Stimulated activated CD4-positive, alpha-beta T cell treated with anti-CD3 and anti-CD28 coated beads, Interleukin-12 subunit alpha, Interleukin-12 subunit beta, amount 100 ng/mL, for 48 hours (primary cell): ENCODE measurements at regions not wholly inside any gene's neighbourhood (a gene's known extent, or its start where the extent isn't known, plus 50 kb on each side); places are given as distances from the start of the nearest gene placed in this dataset.

Experiments used
- DNase-seq, 3 donors: peaks; one replicate each; pipeline ENCODE4 v3.0.0-alpha.2; 2020; ENCODE audit warnings: low read depth in 2 of 3, low spot score in 1 of 3

GRCh38 chr2:67701011-67701410 lies 303.9 kb downstream of the ETAA1 start:
- no peak for DNase-seq

DNA sequence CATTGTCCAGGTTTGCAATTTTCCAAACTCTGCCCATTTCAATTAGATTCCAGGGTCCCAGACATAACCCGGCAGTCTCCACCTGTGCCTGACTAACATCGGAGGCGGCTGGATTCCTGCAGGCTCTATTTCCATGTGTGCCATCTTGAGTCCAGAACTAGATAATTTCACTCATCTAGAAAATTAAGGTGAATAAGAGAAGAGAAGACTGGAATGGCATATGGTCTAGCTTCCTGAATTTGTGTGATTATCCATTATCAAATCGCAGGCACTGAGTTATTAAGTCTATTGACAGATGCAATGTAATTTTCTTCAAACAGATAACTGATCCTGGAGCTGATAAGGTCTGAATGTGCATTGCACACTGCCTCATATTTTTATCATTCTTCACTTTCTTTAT lies 305.2 kb downstream of the ETAA1 start:
- DNase-seq, result no peak

- DNase-seq, result no peak
These were observed 305.8 kb downstream of the ETAA1 start for GRCh38 chr2:67702937-67703336.

DNA sequence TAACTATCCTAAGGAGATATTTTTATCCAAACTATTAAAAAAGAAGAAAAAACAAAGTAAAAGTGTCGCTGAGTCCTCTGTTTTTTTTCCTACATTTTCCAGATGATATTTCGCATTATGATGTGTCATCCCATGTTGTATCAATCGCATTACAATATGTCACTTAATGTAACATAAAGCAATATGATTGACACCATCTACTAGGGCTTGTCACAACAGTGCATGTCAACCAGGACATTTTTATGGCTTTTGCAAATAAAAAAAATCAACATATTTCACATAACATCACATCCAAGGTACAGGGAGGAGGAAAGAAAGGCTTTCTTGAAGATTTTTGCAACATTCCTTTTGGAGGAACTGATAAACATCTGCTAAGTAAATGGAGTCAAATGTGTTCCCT lies 308.9 kb downstream of the ETAA1 start:
- no peak for DNase-seq

DNA sequence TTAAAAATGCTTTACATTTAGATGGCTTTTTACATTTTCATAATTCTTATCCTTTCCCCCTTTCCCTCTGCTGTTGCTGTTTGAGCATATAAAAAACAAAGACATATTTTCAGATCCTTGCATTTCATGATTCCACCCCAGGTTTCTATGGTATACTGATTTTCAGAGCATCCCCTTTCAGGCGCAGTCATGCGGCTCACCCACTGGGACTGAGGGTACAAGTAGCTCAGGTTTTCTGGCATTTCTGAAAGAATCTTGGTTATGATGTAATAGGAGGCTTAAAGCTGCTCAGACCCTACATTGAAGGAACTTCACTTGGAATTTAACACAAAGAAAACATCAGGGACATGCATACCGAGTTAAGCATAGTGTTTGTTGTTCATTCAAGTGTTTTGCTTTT lies 310.8 kb downstream of the ETAA1 start:
- no peak for DNase-seq

GRCh38 chr2:67709835-67710234 lies 312.7 kb downstream of the ETAA1 start:
- DNase-seq, result no peak

- DNase-seq, result no peak
These were observed 315.4 kb downstream of the ETAA1 start for GRCh38 chr2:67712484-67712883.

GRCh38 chr2:67713376-67713775 lies 316.2 kb downstream of the ETAA1 start:
- no peak for DNase-seq

DNA sequence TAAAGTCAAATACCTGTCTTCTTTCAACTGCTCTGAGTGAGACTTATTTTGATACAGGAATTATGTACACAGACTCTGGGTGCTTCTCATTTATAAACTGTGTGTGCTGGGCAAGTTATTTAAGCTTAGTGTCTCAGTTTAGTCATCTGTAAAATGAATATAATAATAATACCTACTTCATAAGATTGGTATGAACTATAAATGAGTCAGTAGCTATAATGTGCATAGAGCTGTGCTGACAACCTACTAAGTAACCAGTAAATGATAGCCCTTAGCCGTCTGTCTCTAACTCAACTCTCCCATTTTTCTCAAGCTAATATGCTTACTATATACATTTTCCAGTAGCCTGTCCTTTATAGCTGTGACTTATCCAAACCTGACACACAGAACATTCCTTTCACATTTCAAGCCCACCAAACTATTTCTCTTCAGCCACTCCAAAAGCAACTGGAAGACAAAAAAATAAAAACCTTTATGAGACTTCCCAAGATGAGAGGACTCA lies 319.8 kb downstream of the ETAA1 start:
- DNase-seq, result no peak

GRCh38 chr2:67717692-67718091 lies 320.6 kb downstream of the ETAA1 start:
- no peak for DNase-seq

- no peak for DNase-seq
These were observed 322.2 kb downstream of the ETAA1 start for GRCh38 chr2:67719351-67719750.

- DNase-seq, result no peak
These were observed 324.4 kb downstream of the ETAA1 start for GRCh38 chr2:67721516-67721915.

DNA sequence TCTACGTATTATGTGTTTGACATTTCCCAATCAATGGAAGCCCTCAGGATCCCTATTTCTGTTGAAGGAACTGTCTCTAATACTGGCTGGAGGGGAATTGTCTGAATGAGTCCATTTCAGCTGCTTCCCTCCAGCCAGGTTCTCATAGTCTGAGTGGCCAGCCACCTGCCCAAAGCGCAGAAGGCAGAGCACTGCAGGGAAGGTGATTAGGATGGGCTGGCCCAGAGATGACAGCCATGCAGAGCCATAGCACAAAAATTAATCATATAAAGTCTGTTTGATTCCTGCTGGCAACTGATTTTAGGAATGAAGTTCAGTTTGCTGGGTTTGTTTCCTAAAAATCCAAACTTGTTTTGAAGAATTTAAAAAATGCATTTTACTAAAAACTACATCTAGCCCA lies 327.1 kb downstream of the ETAA1 start:
- DNase-seq, result no peak

GRCh38 chr2:67725731-67726130 lies 328.6 kb downstream of the ETAA1 start:
- DNase-seq, result no peak

GRCh38 chr2:67726416-67726815 lies 329.3 kb downstream of the ETAA1 start:
- DNase-seq, result no peak

- DNase-seq, result no peak
These were observed 330.0 kb downstream of the ETAA1 start for GRCh38 chr2:67727131-67727530.

DNA sequence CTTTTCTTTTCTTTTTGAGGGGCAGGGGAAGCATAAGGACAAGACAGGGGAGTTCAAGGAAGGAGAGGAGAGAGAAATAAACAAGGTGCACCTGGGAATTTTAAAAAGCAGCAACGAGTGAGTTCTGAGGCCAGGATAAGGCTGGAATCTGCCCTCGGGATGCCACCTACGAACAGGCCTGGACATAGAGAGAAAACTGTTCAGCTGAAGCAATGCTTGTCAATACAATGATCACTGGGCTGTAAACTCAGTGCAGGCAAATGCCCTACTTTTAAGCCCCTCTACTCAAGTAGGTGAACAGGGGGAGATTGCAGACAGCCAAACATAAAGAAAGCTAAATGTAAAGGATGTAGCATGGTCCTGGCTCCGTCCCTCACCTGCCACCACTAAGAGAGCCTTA lies 330.5 kb downstream of the ETAA1 start:
- no peak for DNase-seq

DNA sequence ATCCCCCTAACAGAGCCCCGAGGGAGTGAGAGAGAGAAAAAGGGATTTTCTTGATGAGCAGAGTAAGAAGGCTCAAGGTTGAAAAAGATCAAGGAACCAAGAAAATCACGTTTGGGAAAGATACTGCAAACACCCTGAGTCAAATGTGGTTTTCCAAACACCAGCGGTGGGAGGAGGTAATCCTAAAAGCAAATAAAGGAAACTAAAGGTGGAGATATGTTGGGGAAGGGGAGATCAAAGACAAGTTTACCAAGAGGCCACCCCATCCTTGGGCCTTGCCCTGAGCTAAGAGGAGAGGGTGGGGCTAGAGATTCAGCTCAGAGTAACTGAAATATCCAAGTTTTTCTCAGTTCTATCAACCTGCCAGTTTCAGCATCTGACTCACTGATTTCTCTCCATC lies 332.3 kb downstream of the ETAA1 start:
- no peak for DNase-seq

GRCh38 chr2:67733517-67733916 lies 329.3 kb downstream of the C1D start:
- DNase-seq, result no peak

GRCh38 chr2:67752199-67752598 lies 310.6 kb downstream of the C1D start:
- DNase-seq, result no peak

- no peak for DNase-seq
These were observed 309.8 kb downstream of the C1D start for GRCh38 chr2:67752969-67753368.

GRCh38 chr2:67755156-67755882 lies 307.5 kb downstream of the C1D start:
- DNase-seq, result no peak

DNA sequence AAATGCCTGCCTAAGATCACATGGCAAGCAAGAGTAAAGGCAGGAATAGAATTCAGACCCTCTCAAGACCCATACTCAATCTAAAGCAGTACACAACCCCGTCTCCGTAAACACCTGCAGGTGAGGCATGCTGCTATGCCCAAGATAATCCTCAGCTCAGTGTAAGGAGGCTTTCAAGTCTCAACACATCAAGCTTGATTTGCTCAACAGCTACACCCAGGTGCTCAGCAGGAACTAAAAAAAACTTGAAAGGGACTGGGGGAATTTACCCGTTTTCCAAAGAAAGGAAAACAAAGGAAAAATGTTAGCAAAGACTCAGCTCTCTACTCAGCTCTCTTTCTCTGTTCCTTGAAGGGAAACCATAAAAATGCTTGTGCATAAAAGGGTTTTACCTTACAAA lies 301.8 kb downstream of the C1D start:
- no peak for DNase-seq
